Activated gamma-delta T cell (primary cell): ENCODE measurements at regions not wholly inside any gene's neighbourhood (a gene's known extent, or its start where the extent isn't known, plus 50 kb on each side); places are given as distances from the start of the nearest gene placed in this dataset.
A peak's percentile ranks its signal among the peaks of the same experiment; 100 is the strongest.

Experiments
- DNase-seq: peaks from one replicate; lab custom pipeline; 2025; lab: John Stamatoyannopoulos, UW

DNA sequence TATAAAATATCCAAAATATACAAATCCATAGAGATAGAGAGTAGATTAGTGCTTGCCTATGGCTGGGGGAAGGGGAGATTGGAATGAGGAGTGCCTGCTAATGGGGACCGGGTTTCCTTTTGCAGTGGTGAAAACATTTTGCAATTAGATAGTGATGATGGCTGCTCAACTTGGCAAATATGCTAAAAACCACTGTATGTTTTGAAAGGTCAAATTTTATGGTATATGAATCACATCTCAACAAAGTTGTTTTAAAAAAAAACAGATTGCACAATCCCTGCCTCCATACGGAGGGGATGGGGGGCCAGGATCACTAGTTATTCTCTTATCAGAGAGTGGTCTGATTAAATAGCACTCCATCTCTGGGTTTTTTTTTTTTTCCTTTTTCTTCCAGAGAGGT is 76.9 kb upstream of the RIPOR2 start:
- DNase-seq: no peak

GRCh38 chr6:25013246-25013645 is 77.5 kb upstream of the RIPOR2 start:
- DNase-seq: no peak

GRCh38 chr6:25014369-25014768 is 78.6 kb upstream of the RIPOR2 start:
- DNase-seq: no peak

DNA sequence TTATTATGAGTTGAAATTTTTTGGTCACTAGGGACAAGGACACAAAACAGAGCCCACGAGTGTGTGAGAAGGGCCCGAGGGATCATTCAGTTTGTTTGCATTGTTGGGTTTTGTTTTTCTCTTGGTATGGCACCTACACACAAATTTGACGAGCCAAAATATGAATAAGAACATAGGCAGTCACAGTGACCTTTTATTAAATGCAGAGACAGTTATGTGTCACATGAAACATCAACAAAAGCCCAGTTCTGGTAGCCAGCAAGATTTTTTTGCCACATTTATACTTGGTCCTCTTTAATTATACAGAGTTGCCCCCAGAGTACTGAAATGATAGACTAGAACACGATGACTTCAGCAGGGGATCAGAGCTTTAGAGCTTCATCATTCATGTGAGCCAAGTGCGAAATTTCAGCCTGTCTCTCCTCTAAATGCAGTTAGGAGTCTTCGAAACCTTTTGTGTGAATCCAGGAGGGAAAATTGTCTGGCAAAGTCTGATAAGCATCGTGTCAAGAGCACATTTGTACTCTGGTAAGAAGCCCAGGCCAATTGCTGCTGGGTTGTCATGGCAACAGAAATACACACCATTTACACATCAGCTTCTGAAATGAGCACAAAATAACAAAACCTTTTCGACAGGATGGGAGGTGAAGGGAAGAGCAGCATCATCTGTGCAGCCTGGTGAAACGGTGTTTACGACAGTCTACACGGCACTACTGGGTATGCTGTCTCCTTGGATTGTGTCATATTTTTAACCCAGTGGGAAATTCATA is 79.2 kb upstream of the RIPOR2 start:
- no peak for DNase-seq

GRCh38 chr6:25016014-25016720 is 80.4 kb upstream of the RIPOR2 start:
- no peak for DNase-seq

GRCh38 chr6:25017486-25017885 is 81.7 kb upstream of the RIPOR2 start:
- DNase-seq: no peak

GRCh38 chr6:25017932-25018567 is 82.3 kb upstream of the RIPOR2 start:
- no peak for DNase-seq

DNA sequence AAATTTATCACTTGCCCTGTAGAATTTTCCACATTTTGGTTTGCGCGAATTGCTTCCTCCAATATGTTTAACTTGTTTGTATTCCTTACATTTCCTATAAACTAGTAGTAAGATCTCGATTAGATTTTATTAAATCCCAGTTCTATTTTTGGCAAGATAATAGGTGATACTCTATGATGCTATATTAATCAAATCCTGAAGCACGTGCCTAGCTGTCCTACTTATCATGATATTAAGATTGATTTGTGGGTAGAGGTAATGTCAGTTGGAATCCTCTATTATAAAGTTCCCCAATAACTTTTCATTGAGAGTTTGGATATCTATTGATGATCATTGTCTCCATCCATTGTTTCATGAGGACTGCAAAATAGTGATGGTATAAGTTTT is 82.8 kb upstream of the RIPOR2 start:
- DNase-seq: no peak

- no peak for DNase-seq
Observed at GRCh38 chr6:25022140-25022553, 86.4 kb upstream of the RIPOR2 start.

DNA sequence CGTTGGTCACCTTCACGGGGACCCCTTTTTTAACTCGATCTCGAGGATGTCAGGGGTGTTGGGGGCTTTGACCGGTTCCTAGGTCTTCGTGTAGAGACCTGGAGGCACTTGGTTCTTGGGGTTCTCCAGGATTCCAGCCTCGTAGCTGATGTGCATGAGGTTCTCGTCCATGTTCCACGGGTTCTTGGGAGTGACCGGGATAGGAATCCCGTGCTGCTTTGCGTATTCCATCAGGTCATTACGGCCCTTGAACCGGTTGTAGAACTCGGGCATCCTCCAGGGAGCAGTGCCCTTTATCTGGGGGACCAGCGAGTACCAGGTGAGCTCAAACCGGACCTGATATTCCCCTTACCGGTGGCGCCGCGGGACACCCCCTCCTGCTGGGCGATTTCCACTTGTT is 88.0 kb upstream of the RIPOR2 start:
- no peak for DNase-seq

DNA sequence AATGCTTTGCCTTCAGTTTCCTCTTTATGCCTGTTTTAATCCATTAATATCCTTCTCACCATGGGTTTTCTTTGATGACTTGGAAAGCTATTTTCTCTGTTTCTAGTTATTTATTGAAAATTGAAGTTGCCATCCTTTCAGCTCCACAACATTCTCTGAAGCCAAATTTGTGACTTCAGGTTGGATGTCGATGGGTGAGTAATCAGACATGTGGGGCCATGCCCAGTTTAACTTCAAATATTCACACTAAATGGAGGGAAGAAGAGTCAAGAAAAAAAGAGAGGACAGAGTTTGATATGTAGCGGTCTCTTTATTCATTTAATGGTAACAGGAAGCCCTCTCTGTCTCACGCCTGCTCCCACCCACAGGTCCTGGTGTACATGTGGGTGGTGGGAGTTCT is 89.1 kb upstream of the RIPOR2 start:
- DNase-seq: no peak

GRCh38 chr6:25025248-25025918 is 89.6 kb upstream of the RIPOR2 start:
- DNase-seq: no peak

DNA sequence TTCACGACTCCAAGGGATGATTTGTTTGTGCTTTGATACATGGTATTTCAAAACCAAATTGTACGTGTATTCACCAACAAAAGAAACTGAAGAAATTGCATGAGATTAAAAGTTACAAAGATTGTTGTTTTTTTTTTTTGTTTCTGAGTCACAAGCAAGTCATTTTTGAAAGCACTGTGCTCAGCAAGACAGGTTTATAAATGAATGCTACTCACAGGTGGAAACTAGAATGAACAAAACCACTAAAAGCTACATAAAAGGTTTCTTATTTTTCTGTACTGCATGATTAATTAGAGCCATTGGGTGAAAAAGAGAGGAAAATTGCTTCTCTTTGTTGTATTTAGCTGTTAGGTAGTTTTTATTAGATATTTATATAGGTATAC is 90.2 kb upstream of the RIPOR2 start:
- no peak for DNase-seq

- DNase-seq: no peak
Observed at GRCh38 chr6:25026723-25027122, 91.0 kb upstream of the RIPOR2 start.

DNA sequence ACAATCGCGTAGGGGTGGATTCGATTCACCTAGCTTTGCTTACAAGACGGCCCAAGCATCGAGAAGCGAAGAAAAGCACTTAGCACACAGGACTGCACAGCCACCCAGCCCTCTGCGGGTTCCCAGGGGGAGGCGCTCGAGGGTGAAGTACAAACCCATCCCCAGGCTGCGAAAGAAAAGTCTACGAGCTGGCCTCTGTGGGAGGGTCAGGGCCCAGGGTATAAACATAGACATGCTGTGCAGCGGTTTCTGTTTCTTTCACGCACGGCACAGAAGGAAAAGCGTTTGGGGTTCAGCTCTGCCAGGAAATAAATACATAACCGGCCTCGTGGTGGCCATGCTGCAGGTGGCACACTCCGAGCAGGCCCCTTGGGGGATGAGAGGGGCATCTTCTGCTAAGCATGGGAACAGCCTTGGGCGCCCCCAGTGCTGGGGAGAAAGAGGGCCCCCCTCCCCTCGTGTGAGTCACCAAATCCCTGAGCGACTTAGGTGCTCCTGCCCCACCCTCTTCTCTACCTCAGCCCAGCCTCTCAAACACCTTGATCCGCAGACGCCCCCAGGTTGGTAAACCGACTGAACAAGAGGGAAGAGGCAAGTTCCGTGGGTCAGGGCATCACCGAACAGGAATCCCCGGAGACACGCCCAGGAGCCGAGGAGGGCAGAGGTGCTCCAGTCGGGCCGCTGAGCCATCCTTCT is 91.6 kb upstream of the RIPOR2 start:
- DNase-seq: peak; percentile 54

GRCh38 chr6:25028328-25028727 is 92.6 kb upstream of the RIPOR2 start:
- DNase-seq: no peak

DNA sequence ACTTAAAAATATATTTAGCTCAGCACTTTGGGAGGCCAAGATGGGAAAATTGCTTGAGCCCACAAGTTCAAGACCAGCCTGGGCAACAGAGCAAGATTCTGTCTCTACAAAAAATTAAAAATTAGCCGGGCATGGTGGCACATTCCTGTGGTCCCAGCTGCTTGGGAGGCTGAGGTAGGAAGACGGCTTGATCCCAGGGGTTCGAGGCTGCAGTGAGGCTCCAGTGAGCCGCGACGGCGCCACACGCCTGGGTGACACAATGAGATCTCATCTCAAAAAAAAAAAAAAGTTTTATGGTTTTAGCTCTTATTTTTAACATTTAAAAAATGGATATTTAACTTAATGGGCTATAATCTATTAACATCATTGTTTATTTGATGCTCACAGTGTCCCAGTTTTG is 97.2 kb upstream of the RIPOR2 start:
- DNase-seq: no peak

DNA sequence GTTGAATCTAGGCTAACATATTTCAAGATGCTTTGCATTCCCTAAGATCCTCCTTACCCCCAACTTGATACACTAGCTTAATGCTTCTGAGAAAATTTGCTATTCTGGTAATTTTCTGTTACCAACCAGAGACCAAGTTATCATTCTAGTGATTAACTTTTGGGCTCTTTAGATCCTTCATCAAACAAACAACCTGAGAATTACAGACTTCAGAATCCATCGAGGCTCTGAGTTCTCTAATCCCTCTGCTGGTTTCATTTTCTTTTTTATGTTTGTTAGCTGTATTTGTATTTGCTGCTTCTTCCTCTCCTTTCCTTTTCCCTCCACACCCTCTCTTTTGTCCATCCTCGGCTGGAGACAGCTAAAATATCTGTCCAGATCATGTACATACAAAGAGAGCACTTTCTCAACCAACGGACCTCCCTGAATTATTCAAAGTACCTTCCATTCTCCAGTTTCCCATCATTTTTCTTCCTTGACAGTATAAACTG is 98.7 kb upstream of the RIPOR2 start:
- DNase-seq: no peak

DNA sequence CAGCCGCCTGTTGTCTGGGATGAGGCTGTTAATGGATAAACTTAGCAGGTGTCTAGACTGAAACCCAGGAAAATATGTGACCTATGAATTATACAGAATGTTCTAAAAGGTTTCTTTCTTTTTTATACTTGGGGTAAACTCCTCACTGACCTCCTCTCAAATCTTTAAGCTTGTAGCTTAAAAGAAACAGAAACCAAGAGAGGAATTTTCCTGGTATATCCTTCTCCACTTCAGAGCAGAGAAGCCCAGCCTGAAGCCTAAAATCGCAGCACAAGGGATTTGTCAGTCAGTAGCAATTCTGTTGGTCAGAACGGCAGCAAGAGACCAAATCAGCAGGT is 99.4 kb upstream of the RIPOR2 start:
- no peak for DNase-seq

GRCh38 chr6:25035512-25036435 is 100.0 kb upstream of the RIPOR2 start:
- DNase-seq: no peak

DNA sequence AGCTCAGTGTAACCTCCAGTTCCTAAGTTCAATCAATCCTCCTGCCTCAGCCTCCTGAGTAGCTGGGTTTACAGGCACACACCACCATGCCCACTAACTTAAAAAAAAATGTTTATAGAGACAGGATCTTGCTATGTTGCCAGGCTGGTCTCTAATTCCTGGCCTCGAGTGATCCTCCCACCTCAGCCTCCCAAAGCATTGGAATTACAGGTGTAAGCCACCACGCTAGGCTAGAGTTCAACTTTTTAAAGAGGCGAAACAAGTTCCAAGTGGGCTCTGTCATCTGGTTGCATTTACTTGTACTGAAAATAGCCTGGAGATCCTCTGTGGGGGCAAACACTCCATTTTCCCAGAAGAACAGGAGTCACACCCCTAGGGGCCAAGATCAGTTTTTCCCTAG is 100.7 kb upstream of the RIPOR2 start:
- DNase-seq: no peak
